ENCODE measurements at regions not wholly inside any gene's neighbourhood (a gene's known extent, or its start where the extent isn't known, plus 50 kb on each side); places are given as distances from the start of the nearest gene placed in this dataset.

DNA sequence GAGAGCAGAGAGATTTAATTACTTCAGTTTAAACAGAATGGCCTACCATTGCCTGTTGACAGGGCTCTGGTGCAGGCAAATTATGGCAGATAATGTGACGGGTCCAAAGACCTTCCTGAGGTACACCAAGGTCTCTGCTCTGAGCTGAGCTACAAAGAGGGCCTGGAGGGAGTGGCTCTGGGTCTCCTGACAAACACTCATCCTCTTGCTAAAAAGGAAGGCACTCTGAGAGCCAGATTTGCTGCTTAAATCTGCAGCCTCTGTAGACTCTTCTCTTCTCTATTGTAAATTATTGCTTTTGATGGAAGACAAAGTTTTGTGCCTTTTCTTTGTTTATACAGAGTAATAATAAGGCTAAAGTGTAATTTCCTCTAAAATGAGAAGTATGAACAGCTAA is 529.5 kb upstream of the FZD8 start:
- H3K4me1 ChIP-seq (ENCODE audit: low read length), result no peaks in the 10 kb centered on the region
- no peaks in the 10 kb centered on the region for H3K9me3 ChIP-seq (ENCODE audit: insufficient read depth, low read length)
- H3K4me3 ChIP-seq (ENCODE audit: low read length), result no peak overlapping the region

DNA sequence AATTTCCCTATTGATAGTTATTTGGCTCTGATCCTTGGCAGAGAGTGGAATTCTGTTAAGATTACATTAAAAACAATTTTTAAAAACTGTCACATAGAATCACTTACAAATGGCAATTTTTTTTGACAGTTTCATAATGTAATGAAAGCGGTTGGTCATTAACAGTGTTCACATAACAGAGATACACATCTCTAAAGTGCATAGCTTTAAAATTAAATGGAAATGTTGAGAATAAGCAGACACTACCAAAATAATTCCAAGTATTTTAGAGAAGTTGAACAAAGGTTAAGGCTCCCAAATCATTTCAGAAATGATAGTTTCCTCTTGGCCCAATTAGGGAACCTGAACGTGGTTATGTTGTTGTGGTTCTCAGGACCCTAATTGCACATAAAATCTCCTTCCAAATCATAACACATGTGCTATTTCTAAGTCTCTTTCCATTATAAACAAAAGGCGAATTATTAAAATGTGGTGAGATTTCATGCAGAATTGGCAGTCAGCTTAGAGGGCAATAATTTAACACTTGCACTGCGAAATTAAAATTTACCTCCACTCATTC is 528.9 kb upstream of the FZD8 start:
- H3K4me2 ChIP-seq (ENCODE audit: low read length), result no peak overlapping the region
- H4K20me1 ChIP-seq (ENCODE audit: insufficient read depth, low read length), result no peaks in the 10 kb centered on the region
- H3K27ac ChIP-seq (ENCODE audit: low read length), result no peak overlapping the region
- TF ChIP-seq, protein P1, sequence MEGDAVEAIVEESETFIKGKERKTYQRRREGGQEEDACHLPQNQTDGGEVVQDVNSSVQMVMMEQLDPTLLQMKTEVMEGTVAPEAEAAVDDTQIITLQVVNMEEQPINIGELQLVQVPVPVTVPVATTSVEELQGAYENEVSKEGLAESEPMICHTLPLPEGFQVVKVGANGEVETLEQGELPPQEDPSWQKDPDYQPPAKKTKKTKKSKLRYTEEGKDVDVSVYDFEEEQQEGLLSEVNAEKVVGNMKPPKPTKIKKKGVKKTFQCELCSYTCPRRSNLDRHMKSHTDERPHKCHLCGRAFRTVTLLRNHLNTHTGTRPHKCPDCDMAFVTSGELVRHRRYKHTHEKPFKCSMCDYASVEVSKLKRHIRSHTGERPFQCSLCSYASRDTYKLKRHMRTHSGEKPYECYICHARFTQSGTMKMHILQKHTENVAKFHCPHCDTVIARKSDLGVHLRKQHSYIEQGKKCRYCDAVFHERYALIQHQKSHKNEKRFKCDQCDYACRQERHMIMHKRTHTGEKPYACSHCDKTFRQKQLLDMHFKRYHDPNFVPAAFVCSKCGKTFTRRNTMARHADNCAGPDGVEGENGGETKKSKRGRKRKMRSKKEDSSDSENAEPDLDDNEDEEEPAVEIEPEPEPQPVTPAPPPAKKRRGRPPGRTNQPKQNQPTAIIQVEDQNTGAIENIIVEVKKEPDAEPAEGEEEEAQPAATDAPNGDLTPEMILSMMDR (IDR thresholded peaks at IDR 0.05; ENCODE audit: low read depth, low read length), result no peak
- TF ChIP-seq EZH2phosphoT487 (IDR thresholded peaks at IDR 0.05; ENCODE audit: low read depth), result no peak
- no peaks in the 10 kb centered on the region for H3K27me3 ChIP-seq (ENCODE audit: low read depth, low read length)
- H3K4me3 ChIP-seq (ENCODE audit: low read length), result no peak overlapping the region
- H3K9ac ChIP-seq (ENCODE audit: low read length), result no peak overlapping the region
- no peak overlapping the region for H2AFZ ChIP-seq (ENCODE audit: low read depth, low read length)
- no peaks in the 10 kb centered on the region for H3K4me1 ChIP-seq (ENCODE audit: low read length)
- H3K79me2 ChIP-seq (ENCODE audit: low read length), result no peaks in the 10 kb centered on the region
- H3K9me3 ChIP-seq (ENCODE audit: insufficient read depth, low read length), result no peaks in the 10 kb centered on the region
- no peaks in the 10 kb centered on the region for H3K36me3 ChIP-seq (replicated peaks; ENCODE audit: low read depth, low read length)

More for the DNA sequence above, 529.5 kb upstream of the FZD8 start:
- Histone ChIP-seq H3K27me3 (ENCODE audit: low read depth, low read length) (no peaks in the 10 kb centered on the region), H4K20me1 (ENCODE audit: insufficient read depth, low read length) (no peaks in the 10 kb centered on the region), H3K79me2 (ENCODE audit: low read length) (no peaks in the 10 kb centered on the region), H2AFZ (ENCODE audit: low read depth, low read length) (no peak overlapping the region), H3K9ac (ENCODE audit: low read length) (no peak overlapping the region), H3K4me2 (ENCODE audit: low read length) (no peak overlapping the region), H3K27ac (ENCODE audit: low read length) (no peak overlapping the region), H3K36me3 (replicated peaks; ENCODE audit: low read depth, low read length) (no peaks in the 10 kb centered on the region)
- no peak for TF ChIP-seq EZH2phosphoT487 (IDR thresholded peaks at IDR 0.05; ENCODE audit: low read depth)
- TF ChIP-seq, protein P1 (IDR thresholded peaks at IDR 0.05; ENCODE audit: low read depth, low read length), result no peak

DNA sequence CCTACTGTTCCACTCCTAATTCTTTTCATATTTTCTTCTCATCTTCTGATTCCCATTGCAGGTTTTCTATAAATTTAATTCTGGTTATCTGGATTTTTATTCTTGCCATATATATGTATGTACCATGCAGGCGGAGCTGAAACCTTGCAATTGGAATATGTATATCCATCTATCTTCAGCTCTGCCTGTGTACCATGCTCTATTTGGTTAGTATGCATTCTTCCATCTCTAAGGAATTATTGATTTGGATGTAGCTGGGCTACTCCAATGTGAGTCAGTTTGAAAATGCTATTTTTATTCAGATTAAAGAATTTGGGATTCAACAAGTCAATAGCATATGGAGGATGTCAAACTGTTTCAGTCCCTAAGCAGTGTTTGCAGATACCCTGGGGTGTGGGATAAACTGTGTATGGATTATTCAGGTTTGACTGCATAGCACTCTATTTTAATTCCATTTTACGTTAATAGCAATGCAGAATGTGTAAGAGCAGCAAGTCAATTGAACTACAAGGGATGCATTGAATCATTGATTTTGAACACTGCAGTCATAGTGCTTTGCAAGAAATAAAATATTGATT is 528.1 kb upstream of the FZD8 start:
- H3K4me3 ChIP-seq (ENCODE audit: low read length), result no peak overlapping the region
- no peak overlapping the region for H3K4me2 ChIP-seq (ENCODE audit: low read length)
- H3K79me2 ChIP-seq (ENCODE audit: low read length), result no peaks in the 10 kb centered on the region
- no peak overlapping the region for H3K9ac ChIP-seq (ENCODE audit: low read length)
- H3K4me1 ChIP-seq (ENCODE audit: low read length), result no peaks in the 10 kb centered on the region
- no peaks in the 10 kb centered on the region for H3K9me3 ChIP-seq (ENCODE audit: insufficient read depth, low read length)
- no peak overlapping the region for H3K27ac ChIP-seq (ENCODE audit: low read length)
- no peaks in the 10 kb centered on the region for H3K36me3 ChIP-seq (replicated peaks; ENCODE audit: low read depth, low read length)
- H4K20me1 ChIP-seq (ENCODE audit: insufficient read depth, low read length), result no peaks in the 10 kb centered on the region
- H2AFZ ChIP-seq (ENCODE audit: low read depth, low read length), result no peak overlapping the region
- TF ChIP-seq, protein P1 (IDR thresholded peaks at IDR 0.05; ENCODE audit: low read depth, low read length), result no peak
- TF ChIP-seq EZH2phosphoT487 (IDR thresholded peaks at IDR 0.05; ENCODE audit: low read depth), result no peak
- H3K27me3 ChIP-seq (ENCODE audit: low read depth, low read length), result no peaks in the 10 kb centered on the region

DNA sequence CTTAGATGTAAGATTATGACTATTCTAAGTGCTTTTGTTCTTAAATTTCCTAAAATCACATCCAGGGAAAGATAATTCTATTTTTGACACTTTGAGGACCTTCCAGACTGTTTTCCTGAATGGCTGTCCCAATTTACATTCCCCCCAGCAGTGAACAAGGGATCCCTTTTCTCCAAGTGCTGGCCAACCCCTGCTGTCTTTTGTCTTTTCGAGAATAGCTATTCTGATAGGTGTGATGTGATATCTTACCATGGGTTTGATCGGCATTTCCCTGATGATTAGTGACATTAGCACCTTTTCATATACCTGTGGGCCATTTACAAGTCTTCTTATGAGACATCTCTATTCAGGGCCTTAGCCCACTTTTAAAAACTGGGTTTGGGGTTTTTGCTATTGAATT is 526.7 kb upstream of the FZD8 start:
- Histone ChIP-seq H3K27ac (ENCODE audit: low read length) (no peak overlapping the region), H3K4me3 (ENCODE audit: low read length) (no peak overlapping the region), H3K36me3 (replicated peaks; ENCODE audit: low read depth, low read length) (no peaks in the 10 kb centered on the region), H3K79me2 (ENCODE audit: low read length) (no peaks in the 10 kb centered on the region), H2AFZ (ENCODE audit: low read depth, low read length) (no peak overlapping the region), H3K4me1 (ENCODE audit: low read length) (no peaks in the 10 kb centered on the region), H3K9ac (ENCODE audit: low read length) (no peak overlapping the region), H4K20me1 (ENCODE audit: insufficient read depth, low read length) (no peaks in the 10 kb centered on the region), H3K9me3 (ENCODE audit: insufficient read depth, low read length) (no peaks in the 10 kb centered on the region), H3K27me3 (ENCODE audit: low read depth, low read length) (no peaks in the 10 kb centered on the region), H3K4me2 (ENCODE audit: low read length) (no peak overlapping the region)
- TF ChIP-seq EZH2phosphoT487 (IDR thresholded peaks at IDR 0.05; ENCODE audit: low read depth), result no peak
- TF ChIP-seq, protein P1 (IDR thresholded peaks at IDR 0.05; ENCODE audit: low read depth, low read length), result no peak

Data from OCI-LY3 (cell line).